Vagina (tissue), 2 donors: ENCODE measurements at regions not wholly inside any gene's neighbourhood (a gene's known extent, or its start where the extent isn't known, plus 50 kb on each side); places are given as distances from the start of the nearest gene placed in this dataset.
"Not testable (repeated sequence)": the region's sequence is repeated elsewhere in the genome, so short reads cannot be mapped to it uniquely, and the experiment has no call there.

Experiments
- POLR2AphosphoS5 ChIP-seq, 2 donors: sonication (generic); formaldehyde crosslinking; IDR thresholded peaks; one replicate each; pipeline ENCODE4 v1.9.0; 2017; ENCODE audit warnings: antibody characterized with exemption in 2 of 2, mild to moderate bottlenecking in 2 of 2, low read depth in 1 of 2; ENCODE audit not compliant: insufficient read depth in 1 of 2
- TF ChIP-seq, protein P1 (sequence below), 3 experiments: fragments of 450-650 bp in 2 of 3; fragments of 200-600 bp in 1 of 3; sonication (generic) in 1 of 3; IDR thresholded peaks; one replicate each; pipeline ENCODE4 v1.5.1; 2017 to 2019; ENCODE audit warnings: antibody characterized with exemption in 3 of 3, mild to moderate bottlenecking in 2 of 3, moderate library complexity in 2 of 3

DNA sequence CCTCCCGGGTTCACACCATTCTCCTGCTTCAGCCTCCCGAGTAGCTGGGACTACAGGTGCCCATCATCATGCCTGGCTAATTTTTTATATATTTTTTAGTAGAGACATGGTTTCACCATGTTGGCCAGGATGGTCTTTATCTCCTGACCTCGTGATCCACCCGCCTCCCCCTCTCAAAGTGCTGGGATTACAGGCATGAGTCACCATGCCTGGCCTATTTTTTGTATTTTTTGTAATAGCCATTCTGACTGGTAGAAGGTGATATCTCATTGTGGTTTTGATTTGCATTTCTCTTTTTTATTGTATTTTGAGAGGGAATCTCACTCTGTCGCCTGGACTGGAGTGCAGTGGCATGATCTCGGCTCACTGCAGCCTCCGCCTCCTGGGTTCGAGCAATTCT lies 139.6 kb upstream of the TNPO1 start:
- TF ChIP-seq, protein P1, sequence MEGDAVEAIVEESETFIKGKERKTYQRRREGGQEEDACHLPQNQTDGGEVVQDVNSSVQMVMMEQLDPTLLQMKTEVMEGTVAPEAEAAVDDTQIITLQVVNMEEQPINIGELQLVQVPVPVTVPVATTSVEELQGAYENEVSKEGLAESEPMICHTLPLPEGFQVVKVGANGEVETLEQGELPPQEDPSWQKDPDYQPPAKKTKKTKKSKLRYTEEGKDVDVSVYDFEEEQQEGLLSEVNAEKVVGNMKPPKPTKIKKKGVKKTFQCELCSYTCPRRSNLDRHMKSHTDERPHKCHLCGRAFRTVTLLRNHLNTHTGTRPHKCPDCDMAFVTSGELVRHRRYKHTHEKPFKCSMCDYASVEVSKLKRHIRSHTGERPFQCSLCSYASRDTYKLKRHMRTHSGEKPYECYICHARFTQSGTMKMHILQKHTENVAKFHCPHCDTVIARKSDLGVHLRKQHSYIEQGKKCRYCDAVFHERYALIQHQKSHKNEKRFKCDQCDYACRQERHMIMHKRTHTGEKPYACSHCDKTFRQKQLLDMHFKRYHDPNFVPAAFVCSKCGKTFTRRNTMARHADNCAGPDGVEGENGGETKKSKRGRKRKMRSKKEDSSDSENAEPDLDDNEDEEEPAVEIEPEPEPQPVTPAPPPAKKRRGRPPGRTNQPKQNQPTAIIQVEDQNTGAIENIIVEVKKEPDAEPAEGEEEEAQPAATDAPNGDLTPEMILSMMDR (IDR thresholded peaks at IDR 0.05), result not testable (repeated sequence)
- not testable (repeated sequence) for TF ChIP-seq POLR2AphosphoS5 (IDR thresholded peaks at IDR 0.05; ENCODE audit: insufficient read depth in 1 of 2, low read depth in 1 of 2)
